DMS153 (cell line): ENCODE measurements at regions not wholly inside any gene's neighbourhood (a gene's known extent, or its start where the extent isn't known, plus 50 kb on each side); places are given as distances from the start of the nearest gene placed in this dataset.
A peak's percentile ranks its signal among the peaks of the same experiment; 100 is the strongest.
"Not testable (repeated sequence)": the region's sequence is repeated elsewhere in the genome, so short reads cannot be mapped to it uniquely, and the experiment has no call there.

ENCODE experiments used
- DNase-seq: peaks from one replicate; lab custom pipeline; 2025; lab: John Stamatoyannopoulos, UW

DNA sequence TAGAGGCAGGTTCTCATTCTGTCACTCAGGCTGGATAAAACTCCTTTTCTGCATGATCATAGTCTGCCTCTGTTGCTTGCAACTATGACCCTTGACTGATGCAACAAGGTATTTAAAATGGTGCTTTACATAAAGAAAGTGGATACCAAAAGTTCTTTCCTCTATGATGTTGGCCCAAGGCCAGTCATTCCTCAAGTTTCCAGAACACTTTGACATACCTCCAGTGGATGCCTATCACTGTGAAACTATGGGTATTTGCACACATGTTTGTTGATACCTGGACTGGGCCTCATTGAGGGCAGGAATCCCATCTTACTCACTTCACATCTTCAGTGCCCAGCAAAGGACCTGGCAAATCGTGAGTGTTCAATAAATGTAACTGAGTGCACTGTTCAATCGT, 159.0 kb upstream of the ZC3H12C start:
- DNase-seq = no peak

DNA sequence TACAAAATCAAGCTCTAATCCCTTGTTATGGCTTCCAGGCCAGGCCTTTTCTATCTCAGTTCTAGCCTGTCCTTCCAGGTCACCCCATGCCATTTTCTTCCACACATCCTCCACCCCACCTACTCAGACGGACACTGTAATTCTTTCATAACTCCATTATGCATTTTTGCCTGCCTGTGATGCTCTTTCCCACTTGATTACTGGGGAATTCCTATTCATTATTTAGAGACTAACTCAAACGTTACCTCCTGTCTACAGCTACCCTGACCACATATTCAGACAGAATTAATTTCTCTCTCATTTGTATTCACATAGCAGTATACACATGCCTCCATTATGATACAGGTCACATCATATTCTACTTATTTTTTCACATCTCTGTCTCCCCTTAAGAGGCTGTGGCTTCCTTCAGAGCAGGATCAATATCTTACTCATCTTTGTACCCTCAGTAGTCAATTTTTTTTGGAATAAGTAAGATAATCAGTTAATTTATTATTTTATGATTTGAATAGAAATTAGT, 156.5 kb upstream of the ZC3H12C start:
- DNase-seq = no peak

DNA sequence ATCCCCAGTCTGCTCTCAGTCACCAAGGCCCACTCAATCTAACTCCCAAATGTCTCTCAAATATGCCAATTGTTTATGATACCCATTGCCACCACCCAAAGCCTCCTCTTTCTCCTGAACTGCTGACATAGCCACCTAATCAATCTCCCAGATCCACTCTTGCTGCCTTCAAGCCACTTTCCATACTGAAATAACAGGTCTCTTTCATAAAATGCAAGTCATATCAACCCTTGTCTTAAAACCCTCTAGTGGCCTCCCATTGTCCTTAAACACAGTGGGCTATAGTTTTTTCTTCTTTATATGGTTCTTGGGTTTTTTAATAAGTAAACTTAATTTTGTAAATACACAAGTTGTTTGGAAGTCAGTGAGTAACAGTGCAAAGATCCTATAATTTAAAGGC, 155.2 kb upstream of the ZC3H12C start:
- no peak for DNase-seq

DNA sequence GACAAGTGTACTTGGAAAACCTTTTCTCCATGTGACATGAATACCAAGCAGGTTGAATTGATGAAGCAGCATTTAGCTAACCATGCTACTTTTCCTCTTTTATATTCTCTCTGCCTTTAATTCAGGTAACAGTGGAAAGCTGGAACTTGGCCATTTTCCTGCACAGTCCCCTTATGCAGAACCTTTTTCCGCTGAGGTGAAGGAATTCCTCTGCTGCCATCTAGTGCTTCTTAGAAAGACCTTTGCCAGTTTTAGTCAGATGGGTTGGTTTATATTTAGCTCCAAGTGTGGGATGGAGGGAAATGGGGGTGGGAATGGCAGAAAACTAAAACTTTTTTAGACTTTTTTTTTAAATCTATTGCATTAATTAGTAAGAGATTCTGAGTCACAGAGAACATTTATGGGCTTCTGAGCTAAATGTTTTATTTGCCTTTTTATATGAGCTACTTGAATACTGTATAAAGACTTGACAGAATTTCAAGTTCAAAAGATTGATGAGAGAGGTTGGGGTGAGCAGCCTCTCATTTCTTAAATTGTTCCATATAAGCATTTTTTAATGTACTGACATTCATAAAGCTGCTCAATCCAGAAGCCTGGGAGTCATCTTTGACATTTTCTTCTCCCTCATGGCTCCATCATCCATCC, 153.9 kb upstream of the ZC3H12C start:
- peak; percentile 80 for DNase-seq

DNA sequence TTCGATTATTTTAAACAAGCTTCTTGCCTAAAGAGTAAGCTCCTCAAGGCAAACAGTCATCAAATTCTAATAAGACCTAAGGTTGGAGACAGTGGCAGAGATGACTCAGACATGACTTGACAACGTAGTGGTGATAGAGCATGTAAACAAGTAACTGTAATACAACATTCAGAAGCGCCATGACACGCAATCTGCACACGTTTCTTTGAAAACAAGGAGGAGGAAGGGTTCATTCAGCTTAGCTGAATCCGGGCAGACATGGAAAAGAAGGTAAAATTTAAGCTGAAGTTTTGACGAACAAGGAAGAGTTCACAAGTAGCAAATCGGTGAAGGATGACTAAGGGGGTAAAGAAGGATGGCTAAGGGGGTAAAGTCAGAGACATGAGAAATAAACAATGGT, 152.4 kb upstream of the ZC3H12C start:
- no peak for DNase-seq

DNA sequence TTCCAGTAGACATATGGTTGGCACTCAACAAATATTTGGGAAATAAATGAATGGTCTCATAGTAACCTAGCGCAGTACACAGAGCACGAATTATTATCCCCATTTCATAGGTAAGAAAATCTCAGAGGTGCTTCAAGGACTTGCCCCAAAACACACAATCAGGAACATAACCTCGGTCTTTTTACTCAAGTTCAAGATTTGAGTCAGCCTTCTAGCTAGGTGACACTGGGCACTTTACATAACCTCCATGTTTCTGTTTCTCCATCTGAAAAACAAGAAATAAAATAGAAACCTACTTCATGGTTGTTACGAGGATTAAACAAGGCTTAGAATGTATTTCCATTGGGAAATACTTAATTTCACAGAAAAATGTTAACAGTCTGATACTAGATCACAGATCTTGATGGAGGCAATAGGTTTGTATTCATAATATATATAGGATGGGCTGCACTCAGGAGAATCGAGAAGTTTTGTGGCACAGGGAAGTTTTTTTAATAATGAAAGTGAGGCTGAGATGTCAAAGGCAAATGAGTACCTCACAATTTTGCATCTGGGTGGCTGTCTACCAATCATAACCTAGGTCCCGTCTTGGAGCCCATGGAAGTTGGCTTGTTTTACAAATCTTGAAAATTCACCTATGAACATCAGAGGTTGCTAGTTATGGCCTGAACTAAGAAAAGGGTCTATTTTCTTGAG, 147.4 kb upstream of the ZC3H12C start:
- no peak for DNase-seq

DNA sequence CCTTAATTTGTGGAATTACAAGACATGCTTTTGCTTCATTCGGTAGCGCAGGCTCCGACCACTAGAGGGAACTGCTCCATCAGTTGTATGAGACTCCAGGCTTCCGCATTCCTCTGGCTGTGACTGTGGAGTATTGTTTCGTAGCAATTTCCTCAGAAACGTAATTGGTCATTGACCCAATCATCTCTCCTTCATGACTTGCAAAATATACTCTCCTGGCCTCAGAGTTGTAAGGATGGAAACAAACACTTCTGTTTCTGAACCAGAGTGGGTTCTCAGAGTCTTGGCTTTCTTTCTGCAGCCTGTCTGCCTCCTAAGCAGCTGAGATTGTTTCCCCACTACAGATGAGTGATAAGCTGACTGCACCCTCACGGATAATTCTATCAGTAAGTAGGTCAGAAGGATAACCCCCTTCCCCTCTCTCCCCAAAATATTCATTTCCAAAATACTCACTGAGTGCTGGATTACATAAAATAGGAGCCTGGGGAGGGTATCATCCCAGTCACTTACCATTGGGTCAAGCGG, 146.8 kb upstream of the ZC3H12C start:
- peak; percentile 36 for DNase-seq

DNA sequence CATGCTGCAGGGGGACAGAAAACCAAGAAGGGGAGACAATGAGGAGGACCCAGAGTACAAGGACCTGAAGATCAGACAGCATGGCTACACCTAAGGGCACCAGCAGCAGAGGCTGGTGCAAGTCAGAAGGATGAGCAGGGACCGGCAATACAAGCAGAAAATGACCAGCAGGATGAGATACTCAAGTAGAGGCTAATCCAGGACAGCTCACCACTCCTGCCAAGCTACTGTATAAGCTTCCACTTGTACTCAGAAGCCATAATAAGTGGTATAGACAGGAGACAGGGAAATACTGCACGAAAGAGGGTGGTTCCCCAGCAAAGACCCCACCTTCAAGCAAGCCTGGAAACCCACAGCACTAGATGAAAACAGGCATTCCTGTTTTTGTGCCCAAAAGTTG, 138.7 kb upstream of the ZC3H12C start:
- DNase-seq = no peak

DNA sequence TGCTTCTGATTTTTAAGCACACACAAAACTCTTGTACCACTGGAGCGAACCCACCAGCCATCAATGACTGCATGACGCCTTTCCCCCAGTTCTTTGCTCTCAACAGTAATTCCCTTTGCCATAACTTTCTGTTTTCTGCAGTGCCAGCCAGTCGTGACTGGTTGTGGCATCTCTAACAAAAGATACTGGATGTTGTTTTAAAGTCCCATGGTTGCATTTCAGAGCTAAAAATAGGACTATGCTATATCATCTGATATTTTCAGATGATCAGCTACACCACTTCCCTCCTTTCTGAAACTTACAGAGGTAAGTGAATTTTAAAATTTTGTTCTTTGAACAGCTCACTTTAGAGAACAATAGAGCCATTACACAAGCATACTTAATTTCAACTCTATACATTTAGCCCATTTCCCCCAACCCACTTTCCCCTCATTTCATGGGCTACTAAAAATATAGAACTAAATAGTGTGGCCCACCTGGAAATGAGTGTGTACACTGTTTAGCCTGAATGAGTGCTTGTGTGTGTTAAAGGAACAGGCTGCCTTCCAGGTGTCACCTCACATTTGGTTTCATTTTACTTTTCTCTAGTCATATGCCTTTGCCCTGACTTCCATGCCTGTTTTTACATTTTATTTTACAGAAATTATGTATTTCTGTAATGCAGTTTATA, 136.9 kb upstream of the ZC3H12C start:
- DNase-seq = no peak

DNA sequence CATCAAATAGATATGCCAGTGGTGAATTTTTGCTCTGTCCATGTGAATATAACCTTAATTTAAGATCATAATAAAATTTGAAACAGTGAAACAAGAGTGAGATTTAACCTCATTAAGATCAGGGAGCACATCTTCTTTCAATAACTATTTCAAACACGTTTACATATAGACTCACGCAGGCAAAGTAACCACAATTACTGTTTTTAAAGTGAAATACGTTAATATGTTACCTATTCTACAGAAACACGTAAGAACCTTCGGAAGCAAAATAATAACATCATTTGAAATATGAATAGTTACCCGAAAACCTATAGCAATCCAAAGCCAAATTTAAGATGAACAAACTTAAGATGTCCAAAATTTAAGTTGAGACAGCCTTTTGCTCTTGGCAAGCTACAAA, 136.2 kb upstream of the ZC3H12C start:
- no peak for DNase-seq

DNA sequence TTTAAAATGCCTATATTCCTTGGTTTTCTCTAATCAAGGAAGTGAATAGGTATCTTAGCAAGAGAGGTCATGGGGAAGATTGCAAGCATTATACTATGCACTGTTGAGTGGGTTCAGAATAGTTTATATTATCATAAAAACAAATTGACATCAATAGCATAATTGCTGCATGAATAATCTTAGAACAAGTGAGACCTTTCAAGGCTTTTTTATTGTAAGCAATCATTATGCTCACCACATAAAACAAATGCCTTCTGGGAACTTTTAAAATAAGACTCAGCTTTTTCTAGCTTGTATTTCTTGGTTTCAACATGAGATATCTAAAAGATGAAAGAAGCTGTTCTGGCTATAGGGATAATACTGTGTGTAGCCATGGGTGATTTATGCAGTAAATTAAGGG, 135.6 kb upstream of the ZC3H12C start:
- DNase-seq = no peak

DNA sequence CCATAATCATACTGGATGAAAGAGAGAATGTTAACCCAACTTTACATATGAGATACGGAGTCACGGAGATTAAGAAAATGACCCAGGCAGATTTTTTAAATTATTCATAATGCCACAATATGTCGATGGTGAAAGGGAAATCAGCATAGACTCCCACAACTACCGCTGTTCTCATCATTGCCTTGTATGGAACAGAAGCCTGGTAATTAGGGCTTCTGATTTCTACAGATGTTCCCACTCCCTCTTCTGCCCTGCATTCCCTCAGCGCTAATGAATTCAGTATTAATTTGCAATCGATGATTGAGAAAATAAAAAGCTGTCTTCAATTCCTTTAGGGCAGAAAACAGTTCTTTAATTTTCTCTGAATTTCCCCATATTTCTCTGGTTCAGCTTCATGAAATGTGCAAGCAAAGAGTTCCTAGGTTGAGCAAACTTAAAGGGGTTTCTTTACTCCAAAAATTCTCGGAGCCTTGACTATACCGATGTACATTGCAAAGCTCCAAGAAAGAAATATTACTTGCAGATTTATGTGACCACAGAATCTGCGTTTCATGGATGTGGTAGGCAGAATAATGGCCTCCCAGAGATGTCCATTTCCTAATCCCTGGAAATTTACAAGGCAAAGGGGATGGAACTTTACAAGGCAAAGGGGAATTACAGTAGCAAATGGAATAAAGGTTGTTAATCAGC, 134.9 kb upstream of the ZC3H12C start:
- no peak for DNase-seq

DNA sequence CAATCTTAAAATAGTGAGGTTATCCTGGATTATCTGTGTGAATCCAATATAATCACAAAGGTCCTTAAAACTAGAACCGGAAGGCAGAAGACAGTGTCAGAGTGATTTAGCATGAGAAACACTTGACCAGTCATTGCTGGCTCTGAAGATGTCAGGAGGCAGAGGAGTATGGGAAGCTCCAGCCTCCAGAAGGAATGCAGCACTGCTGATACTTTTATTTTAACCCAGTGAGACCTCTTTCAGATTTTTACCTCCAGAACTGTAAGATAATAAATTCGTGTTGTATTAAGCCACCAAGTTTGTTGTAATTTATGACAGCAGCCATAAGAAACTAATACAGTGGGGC, 134.4 kb upstream of the ZC3H12C start:
- no peak for DNase-seq

DNA sequence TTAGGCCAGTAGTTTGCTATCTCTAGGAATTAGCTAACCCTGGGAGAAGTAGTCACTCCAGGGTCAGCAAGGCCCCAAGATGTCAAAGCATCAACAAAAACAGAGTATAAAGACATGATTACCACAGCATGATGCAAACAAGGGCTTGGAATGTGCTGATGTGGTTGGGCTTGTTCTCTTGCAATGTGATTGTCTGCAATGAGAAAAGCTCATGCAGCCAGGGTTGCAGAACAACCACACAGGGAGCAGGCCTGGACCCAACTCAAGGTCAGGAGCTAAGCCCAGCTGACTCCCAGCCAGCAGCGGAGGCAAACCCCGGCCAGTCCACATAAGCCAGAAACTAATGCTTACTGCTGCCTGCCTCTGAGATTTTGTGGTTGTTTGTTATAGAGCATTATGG, 132.4 kb upstream of the ZC3H12C start:
- DNase-seq = no peak

DNA sequence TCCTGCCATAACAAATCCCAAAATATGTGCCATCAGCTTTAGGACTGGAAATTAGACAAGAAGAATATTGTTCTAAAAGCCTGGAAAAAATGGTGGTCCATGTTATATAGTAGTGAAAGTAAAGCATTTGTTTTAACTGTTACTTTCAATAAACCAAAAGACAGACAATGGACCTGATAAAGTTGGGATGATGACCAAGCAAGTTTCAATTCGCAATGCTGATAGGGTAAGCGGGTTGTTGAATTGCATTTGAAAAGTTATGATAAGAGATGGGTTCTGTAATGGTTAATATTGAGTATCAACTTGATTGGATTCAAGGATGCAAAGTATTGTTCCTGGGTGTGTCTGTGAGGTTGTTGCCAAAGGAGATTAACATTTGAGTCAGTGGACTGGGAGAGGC, 131.9 kb upstream of the ZC3H12C start:
- DNase-seq = no peak

DNA sequence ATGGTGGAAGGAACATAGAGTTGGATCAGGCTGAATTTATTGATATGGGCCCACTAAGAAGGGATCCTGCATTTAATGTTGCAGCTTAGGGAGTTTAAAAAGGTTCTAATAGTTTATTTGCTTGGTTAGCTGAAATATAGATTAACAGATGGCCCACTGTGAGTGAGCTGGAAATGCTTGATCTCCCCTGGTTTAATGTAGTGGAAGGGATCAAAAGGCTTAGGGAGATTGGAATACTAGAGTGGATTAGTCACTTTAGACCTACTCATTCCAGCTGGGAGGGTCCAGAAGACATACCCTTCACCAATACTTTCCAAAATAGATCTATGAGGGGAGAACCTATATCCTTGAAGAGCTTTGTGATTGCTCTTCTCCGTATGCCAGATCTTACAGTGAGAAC, 130.1 kb upstream of the ZC3H12C start:
- DNase-seq = no peak

DNA sequence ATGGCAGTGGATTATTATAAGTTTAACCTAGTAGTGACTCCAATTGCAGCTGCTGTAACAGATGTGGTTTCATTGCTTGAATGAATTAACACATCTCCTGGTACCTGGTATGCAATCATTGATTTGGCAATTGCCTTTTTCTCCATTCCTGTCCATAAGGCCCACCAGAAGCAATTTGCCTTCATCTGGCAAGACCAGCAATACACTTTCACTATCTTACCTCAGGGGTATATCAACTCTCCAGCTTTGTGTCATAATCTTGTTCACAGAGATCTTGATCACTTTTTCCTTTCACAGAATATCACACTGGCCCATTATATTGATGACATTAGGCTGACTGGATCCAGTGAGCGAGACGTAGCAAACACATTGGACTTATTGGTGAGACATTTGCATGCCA, 128.7 kb upstream of the ZC3H12C start:
- no peak for DNase-seq

DNA sequence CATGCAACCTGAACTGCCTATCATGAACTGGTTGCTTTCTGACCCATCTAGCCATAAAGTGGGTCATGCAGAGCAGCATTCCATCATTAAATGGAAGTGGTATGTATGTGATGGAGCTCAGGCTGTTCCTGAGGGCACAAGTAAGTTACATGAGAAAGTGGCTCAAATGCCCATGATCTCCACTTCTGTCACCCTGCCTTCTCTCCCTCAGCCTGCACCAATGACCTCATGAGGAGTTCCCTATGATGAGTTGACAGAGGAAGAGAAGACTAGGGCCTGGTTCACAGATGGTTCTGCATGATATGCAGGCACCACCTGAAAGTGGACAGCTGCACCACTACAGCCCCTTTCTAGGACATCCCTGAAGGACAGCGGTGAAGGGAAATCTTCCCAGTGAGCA, 127.7 kb upstream of the ZC3H12C start:
- not testable (repeated sequence) for DNase-seq

DNA sequence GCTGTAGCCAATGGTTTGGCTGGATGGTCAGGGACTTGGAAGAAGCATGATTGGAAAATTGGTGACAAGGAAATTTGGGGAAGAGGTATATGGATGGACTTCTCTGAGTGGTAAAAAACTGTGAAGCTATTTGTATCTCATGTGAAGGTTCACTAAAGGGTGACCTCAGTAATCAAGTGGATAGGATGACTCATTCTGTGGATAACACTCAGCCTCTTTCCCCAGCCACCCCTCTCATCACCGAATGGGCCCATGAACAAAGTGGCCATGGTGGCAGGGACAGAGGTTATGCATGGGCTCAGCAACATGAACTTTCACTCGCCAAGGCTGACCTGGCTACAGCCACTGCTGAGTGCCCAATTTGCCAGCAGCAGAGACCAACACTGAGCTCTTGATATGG, 127.3 kb upstream of the ZC3H12C start:
- DNase-seq = not testable (repeated sequence)

DNA sequence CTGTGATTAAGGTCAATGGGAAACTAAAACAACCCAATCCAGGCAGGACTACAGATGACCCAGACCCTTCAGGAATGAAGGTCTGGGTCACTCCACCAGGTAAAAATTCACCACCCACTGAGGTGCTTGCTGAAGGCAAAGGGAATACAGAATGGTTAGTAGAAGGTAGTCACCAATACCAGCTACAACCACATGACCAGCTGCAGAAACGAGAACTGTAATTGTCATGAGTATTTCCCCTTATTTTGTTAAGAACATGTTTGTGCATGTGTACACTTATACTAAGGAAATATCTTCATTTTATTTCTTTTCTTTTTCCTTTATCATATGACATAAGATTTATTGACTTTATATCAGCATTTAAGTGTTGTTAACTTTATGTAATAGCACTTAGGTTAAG, 126.1 kb upstream of the ZC3H12C start:
- not testable (repeated sequence) for DNase-seq

DNA sequence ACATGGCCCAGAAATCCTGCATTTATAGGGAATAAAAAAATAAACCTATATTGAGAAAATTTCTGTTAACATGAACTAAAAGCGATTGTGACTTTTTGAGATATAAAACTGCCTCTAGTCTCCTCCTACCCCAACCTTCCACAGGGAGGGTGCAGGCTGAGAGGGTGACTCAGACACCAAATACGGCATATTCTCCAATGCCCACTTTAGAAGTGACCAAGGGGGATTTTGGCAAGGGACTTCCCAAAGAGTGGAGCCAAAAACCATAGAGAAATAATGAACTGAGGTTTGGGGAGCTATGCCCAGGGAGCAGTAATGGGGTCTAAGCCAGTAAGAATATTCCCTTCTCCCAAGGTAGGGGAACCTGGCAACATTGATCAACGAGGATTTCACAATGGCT, 124.9 kb upstream of the ZC3H12C start:
- DNase-seq = no peak

DNA sequence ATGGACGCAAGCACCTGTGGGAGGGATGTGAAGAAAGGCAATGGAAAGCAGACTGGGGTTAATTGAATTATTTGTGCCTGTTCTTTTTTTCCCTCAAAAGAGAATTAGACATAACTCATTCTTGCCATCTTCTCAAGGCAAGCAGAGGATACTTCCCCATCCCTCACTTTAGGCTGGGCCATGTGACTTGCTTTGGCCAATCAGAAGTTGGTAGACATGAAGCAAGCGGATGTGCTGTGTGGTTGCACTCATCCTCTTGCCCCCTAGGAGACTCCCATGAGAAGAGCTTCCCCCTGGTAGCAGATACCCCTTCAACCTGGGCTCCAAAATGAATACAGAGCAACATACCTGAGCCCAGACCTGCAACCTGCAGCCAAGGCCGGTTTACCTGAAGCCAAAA, 124.4 kb upstream of the ZC3H12C start:
- DNase-seq = no peak
